H54 (cell line): ENCODE measurements at regions not wholly inside any gene's neighbourhood (a gene's known extent, or its start where the extent isn't known, plus 50 kb on each side); places are given as distances from the start of the nearest gene placed in this dataset.

Source experiments
- DNase-seq: peaks from one replicate; pipeline ENCODE4 v3.0.0; 2011; ENCODE audit warnings: low spot score, mixed read lengths; ENCODE audit not compliant: insufficient read length
- FAIRE-seq: peaks from 3 replicates; lab custom pipeline; 2011; peaks lifted over from hg19 to GRCh38; lab: Jason Lieb, UNC
- POLR2A ChIP-seq: IDR thresholded peaks from 2 replicates; pipeline ENCODE4 v1.6.1; 2011; ENCODE audit warnings: low read depth, mild to moderate bottlenecking, low read length

DNA sequence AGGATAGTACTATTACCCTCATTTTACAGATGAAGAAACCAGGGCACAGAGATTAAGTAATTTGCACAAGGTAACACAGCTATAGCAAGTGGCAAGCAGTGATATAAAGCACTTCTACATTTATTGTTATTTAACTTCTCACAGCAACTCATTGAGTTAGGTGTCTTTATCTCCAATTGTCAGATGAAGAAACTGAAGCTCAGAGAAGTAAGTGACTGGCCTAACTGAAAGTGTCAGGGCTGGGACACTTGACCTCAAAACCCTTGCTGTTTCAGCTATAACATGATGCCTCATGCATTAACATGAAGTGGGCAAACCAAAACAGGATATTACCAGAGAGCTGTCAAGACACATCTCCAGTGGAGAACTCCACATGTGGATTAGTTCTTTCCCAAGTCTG lies 65.8 kb upstream of the LEKR1 start:
- no peak for TF ChIP-seq POLR2A
- DNase-seq = no peak
- FAIRE-seq = no peak

DNA sequence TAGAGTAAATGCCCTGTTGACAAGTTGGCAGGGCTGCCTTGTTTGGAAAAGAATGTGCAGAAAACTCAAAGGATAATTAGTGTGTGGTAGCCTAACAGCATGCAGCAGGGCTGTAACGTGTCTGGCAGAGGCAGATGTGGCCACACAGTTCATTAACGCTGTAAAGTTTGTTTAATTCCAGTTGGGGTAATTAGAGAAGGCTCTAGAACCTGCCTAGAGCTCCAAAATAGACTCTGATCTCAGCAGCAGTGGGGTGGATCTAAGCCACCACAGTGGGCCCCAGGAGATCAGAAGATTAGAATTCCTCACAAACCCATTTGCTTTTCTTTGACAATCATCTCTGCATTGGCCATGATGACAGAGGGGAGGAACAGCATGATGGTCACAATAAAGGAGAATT lies 65.1 kb upstream of the LEKR1 start:
- DNase-seq (no peak), FAIRE-seq (no peak)
- TF ChIP-seq POLR2A = no peak

DNA sequence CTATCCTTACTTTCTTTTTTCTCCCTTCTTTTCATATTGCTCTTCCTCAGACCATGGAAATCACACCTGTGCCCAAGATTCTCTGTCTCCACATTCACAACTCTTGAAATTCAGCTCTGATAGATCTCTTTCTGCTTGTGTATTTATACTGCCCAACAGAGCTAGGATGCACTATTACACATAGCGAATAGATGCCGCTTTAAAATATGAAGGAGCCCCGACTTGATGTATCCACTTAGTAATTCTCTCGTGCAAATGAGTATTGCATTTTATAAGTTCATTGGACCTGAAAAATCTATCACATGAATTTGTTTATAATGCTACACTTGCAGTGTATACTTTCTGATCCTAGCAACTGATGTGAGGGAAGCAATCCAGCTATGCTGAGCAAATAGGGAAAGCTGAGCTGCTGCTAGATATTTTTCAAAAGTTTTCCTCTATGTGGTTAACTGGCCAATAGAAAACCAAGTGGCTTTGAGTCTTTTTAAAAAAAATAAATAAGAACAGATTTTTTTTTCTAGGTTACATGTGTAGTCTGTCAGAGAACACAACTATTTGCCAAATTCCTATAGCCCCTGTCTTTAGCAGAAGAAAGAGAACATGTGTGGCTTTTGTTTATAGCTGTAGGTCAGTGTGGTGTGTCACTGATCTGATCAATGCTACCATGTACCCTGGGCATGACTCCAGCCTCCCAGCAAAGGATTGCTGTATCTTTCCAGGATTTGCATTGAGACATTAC lies 64.3 kb upstream of the LEKR1 start:
- no peak for FAIRE-seq
- TF ChIP-seq POLR2A = no peak
- DNase-seq = no peak

DNA sequence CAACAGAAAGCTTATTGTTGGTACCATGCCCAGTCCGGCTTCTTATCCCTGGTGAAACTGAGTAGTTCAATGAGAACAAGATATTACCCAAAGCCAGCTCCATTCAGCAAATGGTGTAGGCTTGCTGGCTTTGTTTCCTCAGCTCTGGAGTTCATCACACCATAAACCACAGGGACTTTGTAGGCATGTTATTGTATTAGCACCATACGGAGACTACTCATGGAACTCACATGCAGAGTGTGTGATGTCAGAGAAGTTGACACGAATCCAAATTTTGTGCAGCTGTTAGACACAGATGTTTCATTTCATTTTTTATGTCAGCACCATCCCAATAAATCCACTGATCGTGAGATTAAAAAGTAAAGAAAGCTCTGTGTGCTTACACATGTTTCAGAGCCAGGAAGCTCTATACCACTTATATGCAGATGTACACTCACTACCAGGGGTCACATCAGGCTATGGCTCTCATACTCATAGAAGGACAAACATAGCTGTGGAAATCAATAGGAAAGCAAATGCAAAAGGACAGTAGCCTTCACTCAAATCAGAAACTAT lies 63.4 kb upstream of the LEKR1 start:
- DNase-seq (no peak), FAIRE-seq (no peak)
- TF ChIP-seq POLR2A = no peak

DNA sequence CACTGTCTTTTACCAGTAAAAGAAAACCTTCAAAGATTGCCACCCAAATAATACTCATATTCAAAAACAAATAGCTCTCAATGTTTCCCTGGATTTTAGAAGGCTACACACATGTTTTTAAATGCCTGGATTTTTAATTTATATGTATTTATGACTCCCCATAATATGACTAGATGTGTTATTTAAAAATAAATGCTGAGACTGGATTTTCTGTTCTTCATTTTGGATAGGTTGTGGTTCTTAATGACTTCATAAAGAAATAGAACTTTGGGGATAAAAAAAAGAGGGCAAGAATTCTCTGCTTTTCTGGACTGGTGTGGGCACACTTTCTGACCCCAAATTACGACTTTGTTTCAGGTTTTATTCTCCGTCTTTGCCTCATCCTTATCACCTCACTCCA lies 62.8 kb upstream of the LEKR1 start:
- DNase-seq = no peak
- no peak for FAIRE-seq
- no peak for TF ChIP-seq POLR2A

DNA sequence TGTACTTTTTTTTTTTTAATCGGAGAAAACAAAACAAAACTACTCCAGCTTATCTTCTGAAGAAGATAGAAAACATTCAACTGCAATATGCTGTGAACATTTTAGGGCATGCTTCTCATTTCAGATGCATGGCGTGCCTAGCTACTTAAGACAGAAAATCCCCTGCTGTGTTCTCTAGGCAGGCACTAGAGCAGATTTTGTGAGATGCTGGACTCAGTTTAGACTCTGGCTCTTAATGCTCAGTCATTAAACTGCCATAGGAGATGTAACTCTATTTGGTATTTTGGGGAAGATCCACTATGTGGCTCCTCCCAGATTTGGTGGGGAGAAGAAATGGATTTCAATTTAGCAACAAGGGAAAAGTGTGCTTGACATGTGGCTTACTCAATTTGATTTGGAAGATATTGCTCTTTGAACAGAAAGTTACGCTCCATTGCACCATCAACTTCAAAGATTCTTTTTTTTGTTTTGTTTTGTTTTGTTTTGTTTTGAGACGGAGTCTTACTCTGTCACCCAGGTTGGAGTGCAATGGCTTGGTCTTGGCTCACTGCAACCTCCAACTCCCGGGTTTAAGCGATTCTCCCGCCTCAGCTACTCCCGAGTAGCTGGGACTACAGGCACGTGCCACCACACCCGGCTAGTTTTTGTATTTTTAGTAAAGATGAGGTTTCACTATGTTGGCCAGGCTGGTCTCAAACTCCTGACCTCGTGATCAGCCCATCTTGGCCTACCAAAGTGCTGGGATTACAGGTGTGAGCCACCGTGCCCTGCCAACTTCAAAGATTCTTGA lies 62.0 kb upstream of the LEKR1 start:
- DNase-seq (no peak), FAIRE-seq (no peak)
- TF ChIP-seq POLR2A = no peak

DNA sequence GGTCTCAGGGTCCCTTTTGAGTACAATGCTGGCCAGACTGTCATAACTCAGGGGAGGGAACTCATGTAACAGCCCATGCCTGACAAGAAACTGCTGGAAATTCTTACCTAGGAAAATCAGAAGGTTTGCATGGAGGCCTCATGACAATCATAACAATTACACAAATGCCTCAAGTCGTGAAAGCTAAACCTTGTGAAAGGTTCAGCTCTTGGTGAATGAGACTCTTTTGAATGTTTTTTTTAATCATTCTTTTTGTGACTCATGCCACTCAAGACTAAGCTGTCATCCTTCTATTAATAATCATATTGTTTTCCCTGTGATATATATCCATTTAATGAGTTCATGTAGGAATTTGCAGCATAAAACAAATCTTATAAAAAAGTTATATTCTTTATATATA lies 61.4 kb upstream of the LEKR1 start:
- no peak for FAIRE-seq

DNA sequence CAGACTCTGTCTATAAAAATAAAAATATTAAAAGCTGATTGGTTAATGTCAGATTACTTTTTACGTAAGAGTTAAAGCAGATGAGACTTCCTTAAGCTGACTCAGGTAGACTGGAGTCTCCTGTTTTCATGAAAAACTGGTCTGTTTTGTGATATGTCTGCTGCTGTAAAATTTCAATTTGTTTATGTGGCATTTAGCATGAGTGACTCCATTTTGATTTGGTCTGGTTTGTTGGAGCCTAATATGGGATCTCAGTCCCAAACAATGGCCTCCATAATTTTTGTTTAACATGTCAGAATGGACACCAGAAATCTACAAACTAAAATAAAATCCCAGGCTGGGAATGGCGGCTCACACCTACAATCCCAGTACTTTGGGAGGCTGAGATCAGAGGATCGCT lies 57.8 kb upstream of the LEKR1 start:
- TF ChIP-seq POLR2A = no peak
- FAIRE-seq (no peak), DNase-seq (no peak)

More for the DNA sequence above, 61.4 kb upstream of the LEKR1 start:
- no peak for TF ChIP-seq POLR2A
- DNase-seq = no peak

DNA sequence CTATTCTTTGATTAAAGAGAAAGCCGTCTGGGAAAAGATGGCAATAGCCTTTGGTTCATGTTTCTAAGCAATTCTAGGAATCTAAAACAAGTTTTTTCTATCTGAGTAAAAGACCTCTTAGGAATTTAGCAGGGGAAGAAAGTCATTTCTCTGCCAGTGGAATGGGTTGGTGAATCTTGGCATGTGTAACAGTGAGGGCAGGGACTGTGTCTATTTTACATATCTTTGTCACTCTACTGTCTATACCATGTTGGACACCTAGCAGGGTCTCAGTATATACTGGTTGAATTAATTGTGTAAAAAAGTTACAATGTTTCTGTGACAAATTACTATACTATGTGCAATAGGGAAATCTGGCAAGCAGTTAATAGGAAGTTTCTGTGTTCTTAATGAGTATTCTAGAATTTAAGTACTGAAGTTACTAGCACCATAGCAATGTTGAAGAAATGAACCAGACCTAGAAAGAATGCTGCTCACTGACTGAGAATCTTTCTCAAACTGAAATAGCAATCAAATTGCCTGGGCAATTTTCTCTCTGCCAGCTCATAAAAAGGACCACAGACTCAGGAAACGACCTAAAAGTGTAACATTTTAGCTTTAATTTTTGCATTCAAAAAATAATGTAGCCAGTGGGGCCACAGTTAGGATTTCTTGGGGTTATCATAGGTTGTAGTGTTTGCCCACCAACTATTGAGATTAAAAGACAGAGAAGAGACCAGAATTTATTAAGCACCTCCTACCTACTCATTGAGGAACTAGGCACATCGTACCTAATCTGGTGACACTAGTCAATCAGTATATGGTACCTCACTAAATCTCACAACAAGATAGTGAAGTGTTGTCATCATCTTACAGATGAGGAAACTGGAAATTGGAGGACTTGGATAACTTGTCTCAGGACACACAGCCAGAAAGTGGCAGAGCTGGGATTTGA lies 56.2 kb upstream of the LEKR1 start:
- no peak for FAIRE-seq
- DNase-seq = no peak
- TF ChIP-seq POLR2A = no peak

DNA sequence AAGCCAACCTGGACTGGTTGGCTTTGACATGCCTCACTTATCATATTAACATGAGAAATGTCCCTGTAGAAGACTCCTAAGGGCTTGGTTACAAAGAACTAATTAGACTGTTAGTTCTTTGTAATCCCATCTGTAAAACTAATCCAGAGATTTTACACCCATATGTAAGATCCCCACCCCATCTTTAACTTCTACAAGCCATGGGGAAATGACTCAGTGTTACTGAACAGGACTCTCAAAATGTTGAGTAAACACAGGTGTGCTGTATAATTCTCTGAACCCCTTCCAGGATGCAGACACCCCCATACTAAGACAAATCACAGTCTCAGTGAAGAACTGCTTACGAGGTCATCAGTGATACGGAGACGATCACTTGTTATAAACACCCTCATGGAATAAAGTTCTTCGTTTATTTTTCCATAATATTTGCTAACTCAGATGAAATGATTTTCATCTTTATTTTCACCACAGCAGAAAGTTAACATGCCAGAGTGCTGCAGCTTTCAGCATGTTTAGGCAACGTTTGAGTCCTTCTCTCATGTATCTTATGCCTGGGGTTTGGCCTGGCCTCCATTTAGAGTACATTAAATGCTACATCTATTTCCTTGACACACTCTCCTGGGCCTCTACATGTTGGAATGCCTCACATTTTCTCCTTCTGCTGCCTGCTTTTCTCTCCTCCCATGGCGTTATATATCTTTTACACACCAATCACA lies 55.3 kb upstream of the LEKR1 start:
- DNase-seq (no peak), FAIRE-seq (no peak)
- no peak for TF ChIP-seq POLR2A

DNA sequence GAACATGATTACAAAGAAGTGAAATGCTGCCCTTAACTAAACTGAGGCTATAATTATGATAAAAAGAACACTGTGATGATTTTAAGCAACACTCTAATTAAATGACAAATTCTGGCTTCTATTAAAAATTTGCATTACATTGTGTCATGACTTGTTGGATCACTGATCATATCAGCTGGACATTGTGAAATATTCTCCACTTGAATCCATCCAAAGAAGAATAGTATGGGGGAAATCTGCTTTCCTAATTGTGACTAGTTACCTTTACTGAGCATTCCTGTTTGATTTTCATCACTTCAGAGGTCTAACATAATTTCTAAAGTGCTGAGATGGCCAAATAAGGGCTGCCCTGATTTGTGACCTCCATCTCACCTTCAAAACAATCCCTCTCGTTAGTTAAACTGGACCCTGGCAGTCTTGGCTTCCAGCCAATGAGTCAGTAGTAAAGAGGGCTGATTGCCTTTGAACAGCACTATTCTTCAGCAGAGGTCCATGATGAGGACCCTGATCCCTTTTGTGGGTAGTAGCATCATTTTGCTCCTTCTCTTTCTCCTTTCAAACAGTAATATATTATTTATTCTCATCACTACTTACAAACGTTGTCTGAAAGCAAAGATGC lies 53.5 kb upstream of the LEKR1 start:
- no peak for DNase-seq
- peak; percentile 23 for FAIRE-seq
- no peak for TF ChIP-seq POLR2A

DNA sequence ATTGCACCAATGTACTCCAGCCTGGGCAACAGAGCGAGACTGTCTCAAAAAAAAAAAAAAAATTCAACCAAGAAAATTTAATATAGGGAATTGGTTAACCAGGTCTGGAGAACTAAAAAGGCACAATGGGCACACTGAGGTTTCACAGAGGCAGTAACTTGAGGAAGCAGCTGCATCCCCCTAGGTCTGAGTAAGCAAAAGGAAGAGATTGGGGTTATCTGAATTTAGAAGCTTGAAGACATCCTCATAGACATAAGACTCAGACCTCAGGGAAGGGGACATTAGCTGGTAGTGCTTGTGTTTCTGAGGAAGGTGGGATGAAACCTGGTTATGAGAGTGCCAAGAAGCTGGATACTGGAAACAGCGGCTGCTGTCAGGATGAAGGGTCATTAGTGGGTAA lies 50.1 kb upstream of the LEKR1 start:
- TF ChIP-seq POLR2A = no peak
- no peak for FAIRE-seq
- DNase-seq = no peak
